ENCODE measurements at regions not wholly inside any gene's neighbourhood (a gene's known extent, or its start where the extent isn't known, plus 50 kb on each side); places are given as distances from the start of the nearest gene placed in this dataset.

DNA sequence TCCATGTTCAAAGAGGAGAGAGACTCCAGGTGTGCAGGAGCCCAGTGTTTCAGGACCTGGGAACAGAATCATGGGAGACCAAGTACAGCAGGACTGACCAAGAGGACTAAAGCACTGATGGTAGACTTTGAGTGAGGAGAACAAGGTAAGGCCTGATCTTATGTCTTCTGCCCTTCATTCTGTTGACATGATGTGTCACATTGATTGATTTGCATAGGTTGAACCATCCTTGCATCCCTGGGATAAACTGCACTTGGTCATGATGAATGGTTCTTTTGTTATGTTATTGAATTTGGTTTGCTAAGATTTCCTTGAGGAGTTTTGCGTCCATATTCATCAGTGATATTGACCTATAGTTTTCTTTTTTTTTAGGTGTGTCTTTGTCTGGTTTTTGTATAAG is 497.0 kb downstream of the TMEM121 start:
- no CpG with 5 or more reads among the region's 1 CpG for whole genome bisulfite sequencing (ENCODE audit: insufficient coverage)
- Mint-ChIP-seq H3K4me1 (no peaks in the 10 kb centered on the region), H3K9me3 (ENCODE audit: insufficient read depth) (no peaks in the 10 kb centered on the region), H3K4me3 (no peak overlapping the region), H3K27ac (no peak overlapping the region), H3K27me3 (no peaks in the 10 kb centered on the region)
- H3K79me2 ChIP-seq (ENCODE audit: control insufficient read depth, insufficient read depth, low read length) = no peaks in the 10 kb centered on the region
- TF ChIP-seq EZH2 (IDR thresholded peaks at IDR 0.05; ENCODE audit: borderline replicate concordance, insufficient read depth, low read depth, low read length, poor library complexity, severe bottlenecking) (no peak), CTCF (IDR thresholded peaks at IDR 0.05) (no peak)
- no peaks in the 10 kb centered on the region for H3K27me3 ChIP-seq (replicated peaks in 1 of 4; ENCODE audit: control extremely low read depth in 1 of 4, control insufficient read depth in 3 of 4, insufficient read depth in 4 of 4, low read length in 3 of 4)
- H3K4me3 ChIP-seq (ENCODE audit: control extremely low read depth in 1 of 5, extremely low read depth in 1 of 5, insufficient read depth in 1 of 5, low read depth in 2 of 5, low read length in 4 of 5) = no peak overlapping the region
- no peaks in the 10 kb centered on the region for H3K36me3 ChIP-seq (replicated peaks in 1 of 2; ENCODE audit: control extremely low read depth in 1 of 2, control insufficient read depth in 1 of 2, extremely low read depth in 1 of 2, insufficient read depth in 2 of 2, low read length in 1 of 2)
- H3K27ac ChIP-seq (ENCODE audit: low read length in 2 of 2) = no peak overlapping the region
- no peaks in the 10 kb centered on the region for H3K9me3 ChIP-seq (ENCODE audit: control extremely low read depth in 1 of 3, control insufficient read depth in 2 of 3, insufficient read depth in 1 of 3, low read length in 2 of 3)
- ChIA-PET POLR2A (no interaction called here), CTCF (no interaction called here)
- DNase-seq = no peak
- no peak overlapping the region for H2AFZ ChIP-seq (ENCODE audit: insufficient read depth, low read depth, low read length, poor library complexity, severe bottlenecking)
- no peak overlapping the region for H3K9ac ChIP-seq (ENCODE audit: low read length)
- no peaks in the 10 kb centered on the region for H4K20me1 ChIP-seq (ENCODE audit: control insufficient read depth, insufficient read depth, low read length, poor library complexity, severe bottlenecking)
- no peak for ATAC-seq (ENCODE audit: low read depth)
- H3K4me1 ChIP-seq (ENCODE audit: control insufficient read depth in 2 of 2, insufficient read depth in 2 of 2, low read length in 2 of 2) = no peaks in the 10 kb centered on the region
- H3K4me2 ChIP-seq (replicated peaks; ENCODE audit: low read depth, low read length, poor library complexity, severe bottlenecking) = no peak overlapping the region
- intact Hi-C loops (cut with micrococcal nuclease) = no loop called here

DNA sequence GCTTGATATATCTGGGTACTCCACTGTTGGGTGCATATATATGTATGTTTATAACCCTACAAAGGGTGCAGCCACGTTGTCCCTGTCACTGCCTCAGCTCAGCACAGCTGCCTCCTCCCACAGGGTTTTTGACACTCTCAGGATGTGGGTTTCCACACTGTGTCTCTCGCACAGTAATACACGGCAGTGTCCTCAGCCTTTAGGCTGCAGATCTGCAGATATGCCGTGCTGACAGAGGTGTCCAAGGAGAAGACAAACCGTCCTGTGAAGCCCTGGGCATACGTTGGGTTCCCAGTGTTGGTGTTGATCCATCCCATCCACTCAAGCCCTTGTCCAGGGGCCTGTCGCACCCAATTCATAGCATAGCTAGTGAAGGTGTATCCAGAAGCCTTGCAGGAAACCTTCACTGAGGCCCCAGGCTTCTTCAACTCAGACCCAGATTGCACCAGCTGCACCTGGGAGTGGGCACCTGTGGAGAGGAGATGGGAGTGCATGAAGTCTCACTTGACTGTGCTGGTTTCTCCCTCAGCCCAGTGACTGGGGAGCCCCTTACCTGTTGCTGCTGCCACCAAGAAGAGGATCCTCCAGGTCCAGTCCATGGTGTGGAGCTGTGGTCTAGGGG is 498.7 kb downstream of the TMEM121 start:
- Histone ChIP-seq H3K27ac (ENCODE audit: low read length in 2 of 2) (no peak overlapping the region), H3K79me2 (ENCODE audit: control insufficient read depth, insufficient read depth, low read length) (no peaks in the 10 kb centered on the region), H4K20me1 (ENCODE audit: control insufficient read depth, insufficient read depth, low read length, poor library complexity, severe bottlenecking) (no peaks in the 10 kb centered on the region), H2AFZ (ENCODE audit: insufficient read depth, low read depth, low read length, poor library complexity, severe bottlenecking) (no peak overlapping the region), H3K4me3 (ENCODE audit: control extremely low read depth in 1 of 5, extremely low read depth in 1 of 5, insufficient read depth in 1 of 5, low read depth in 2 of 5, low read length in 4 of 5) (no peak overlapping the region), H3K9me3 (ENCODE audit: control extremely low read depth in 1 of 3, control insufficient read depth in 2 of 3, insufficient read depth in 1 of 3, low read length in 2 of 3) (no peaks in the 10 kb centered on the region), H3K36me3 (replicated peaks in 1 of 2; ENCODE audit: control extremely low read depth in 1 of 2, control insufficient read depth in 1 of 2, extremely low read depth in 1 of 2, insufficient read depth in 2 of 2, low read length in 1 of 2) (no peaks in the 10 kb centered on the region), H3K4me2 (replicated peaks; ENCODE audit: low read depth, low read length, poor library complexity, severe bottlenecking) (no peak overlapping the region), H3K27me3 (replicated peaks in 1 of 4; ENCODE audit: control extremely low read depth in 1 of 4, control insufficient read depth in 3 of 4, insufficient read depth in 4 of 4, low read length in 3 of 4) (no peaks in the 10 kb centered on the region), H3K4me1 (ENCODE audit: control insufficient read depth in 2 of 2, insufficient read depth in 2 of 2, low read length in 2 of 2) (no peaks in the 10 kb centered on the region), H3K9ac (ENCODE audit: low read length) (no peak overlapping the region)
- intact Hi-C loops (cut with micrococcal nuclease) = loop anchor here (2.0 kb wide), 1 partner anchor 28 kb away; no protein-coding TSS in a partner anchor
- Mint-ChIP-seq H3K9me3 (ENCODE audit: insufficient read depth) (no peaks in the 10 kb centered on the region), H3K4me1 (no peaks in the 10 kb centered on the region), H3K27ac (no peak overlapping the region), H3K4me3 (no peak overlapping the region), H3K27me3 (no peaks in the 10 kb centered on the region)
- POLR2A ChIA-PET = no interaction called here
- TF ChIP-seq CTCF (IDR thresholded peaks at IDR 0.05) (no peak), EZH2 (IDR thresholded peaks at IDR 0.05; ENCODE audit: borderline replicate concordance, insufficient read depth, low read depth, low read length, poor library complexity, severe bottlenecking) (no peak)
- ATAC-seq (ENCODE audit: low read depth) = no peak
- WGBS (ENCODE audit: insufficient coverage) = 0% methylated on average over 1 of the region's 7 CpGs
- CTCF ChIA-PET = interaction anchor here (0.6 kb wide), 1 partner anchor 15 kb away, joined by 3 read pairs; no protein-coding TSS in a partner anchor
- DNase-seq = no peak
